ENCODE measurements at regions not wholly inside any gene's neighbourhood (a gene's known extent, or its start where the extent isn't known, plus 50 kb on each side); places are given as distances from the start of the nearest gene placed in this dataset.

- no peak for TF ChIP-seq POLR2A (IDR thresholded peaks at IDR 0.05)
- TF ChIP-seq CTCF (IDR thresholded peaks at IDR 0.05) = no peak
These were observed 143.3 kb downstream of the GLI2 start for GRCh38 chr2:120878970-120879369.
